HEK293 (cell line): ENCODE measurements at regions not wholly inside any gene's neighbourhood (a gene's known extent, or its start where the extent isn't known, plus 50 kb on each side); places are given as distances from the start of the nearest gene placed in this dataset.

ENCODE experiments used
- CTCF ChIA-PET: fragments of 350-600 bp; formaldehyde crosslinking; extraction: SDS; loops from one replicate; lab custom pipeline; 2021; ENCODE audit warnings: antibody characterized with exemption; lab: Yijun Ruan, JAX
- POLR2A ChIA-PET: fragments of 300-600 bp; formaldehyde crosslinking; extraction: SDS; loops from one replicate; lab custom pipeline; 2020; ENCODE audit warnings: antibody characterized with exemption, inconsistent platforms; lab: Yijun Ruan, JAX
- H3K27ac ChIP-seq: fragments of 200-500 bp; sonication (Bioruptor generic); 2 replicates; pipeline ENCODE4 v1.5.1; 2014; ENCODE audit warnings: low read depth, low read length, control low read depth, inconsistent platforms; ENCODE audit errors: extremely low read depth
- H3K36me3 ChIP-seq, 2 experiments: fragments of 200-500 bp in 1 of 2; sonication (Bioruptor generic) in 1 of 2; 1 replicate in 1 of 2; 2 replicates in 1 of 2; pipeline ENCODE4 v1.5.1; 2014 to 2017; ENCODE audit warnings: inconsistent platforms in 2 of 2, low read length in 2 of 2; ENCODE audit not compliant: control insufficient read depth in 2 of 2, insufficient read depth in 1 of 2
- H3K4me1 ChIP-seq: fragments of 200-500 bp; sonication (Bioruptor generic); 2 replicates; pipeline ENCODE4 v1.5.1; 2014; ENCODE audit warnings: mild to moderate bottlenecking, low read length, inconsistent platforms; ENCODE audit not compliant: control insufficient read depth, insufficient read depth
- H3K4me3 ChIP-seq: 2 replicates; pipeline ENCODE4 v1.5.1; 2011; ENCODE audit warnings: low read depth, mild to moderate bottlenecking, control low read depth, low read length, moderate library complexity
- H3K9me3 ChIP-seq: fragments of 200-500 bp; sonication (Bioruptor generic); 2 replicates; pipeline ENCODE4 v1.5.1; 2014; ENCODE audit warnings: low read depth, low read length, inconsistent platforms; ENCODE audit not compliant: control insufficient read depth, insufficient read depth
- FEZF1 ChIP-seq: fragments of 450-650 bp; formaldehyde crosslinking; IDR thresholded peaks from 2 replicates; pipeline ENCODE4 v1.5.1; 2016; ENCODE audit warnings: missing biosample characterization, missing genetic modification characterization
- GFI1B ChIP-seq: fragments of 450-650 bp; formaldehyde crosslinking; IDR thresholded peaks from 2 replicates; pipeline ENCODE4 v1.5.1; 2016; ENCODE audit warnings: missing biosample characterization, missing genetic modification characterization
- GLI2 ChIP-seq: fragments of 450-650 bp; formaldehyde crosslinking; IDR thresholded peaks from 2 replicates; pipeline ENCODE4; 2017; ENCODE audit warnings: missing biosample characterization, missing genetic modification characterization, low read depth, borderline replicate concordance
- GLIS2 ChIP-seq: fragments of 450-650 bp; formaldehyde crosslinking; IDR thresholded peaks from 2 replicates; pipeline ENCODE4 v1.5.1; 2016; ENCODE audit warnings: missing biosample characterization, missing genetic modification characterization
- HOXC10 ChIP-seq: sonication (generic); formaldehyde crosslinking; IDR thresholded peaks from 2 replicates; pipeline ENCODE4 v1.8.1; 2023; ENCODE audit warnings: mild to moderate bottlenecking, missing genetic modification reagents
- IKZF3 ChIP-seq: fragments of 450-650 bp; IDR thresholded peaks from 2 replicates; pipeline ENCODE4 v1.5.0; 2018; ENCODE audit warnings: missing biosample characterization, mild to moderate bottlenecking, missing genetic modification characterization, moderate library complexity
- KLF1 ChIP-seq: fragments of 450-650 bp; formaldehyde crosslinking; IDR thresholded peaks from 2 replicates; pipeline ENCODE4 v1.5.1; 2016; ENCODE audit warnings: missing biosample characterization, missing genetic modification characterization
- REST ChIP-seq: fragments of 450-650 bp; formaldehyde crosslinking; IDR thresholded peaks from 2 replicates; pipeline ENCODE4 v1.5.1; 2016; ENCODE audit warnings: missing biosample characterization, missing genetic modification characterization
- SP7 ChIP-seq: fragments of 450-650 bp; formaldehyde crosslinking; IDR thresholded peaks from 2 replicates; pipeline ENCODE4 v1.5.1; 2016; ENCODE audit warnings: missing biosample characterization, missing genetic modification characterization
- TRIM28 ChIP-seq: IDR thresholded peaks from 2 replicates; pipeline ENCODE4 v1.6.1; 2011; ENCODE audit warnings: low read length, control low read depth, borderline replicate concordance
- ZBTB21 ChIP-seq: fragments of 450-650 bp; formaldehyde crosslinking; IDR thresholded peaks from 2 replicates; pipeline ENCODE4 v1.5.1; 2017; ENCODE audit warnings: missing biosample characterization, missing genetic modification characterization
- ZFP3 ChIP-seq: fragments of 450-650 bp; formaldehyde crosslinking; IDR thresholded peaks from 2 replicates; pipeline ENCODE4 v1.5.1; 2016; ENCODE audit warnings: low read depth, missing biosample characterization, missing genetic modification characterization
- ZFP41 ChIP-seq: fragments of 450-650 bp; formaldehyde crosslinking; IDR thresholded peaks from 2 replicates; pipeline ENCODE4 v1.5.1; 2016; ENCODE audit warnings: missing biosample characterization, missing genetic modification characterization, borderline replicate concordance
- ZFP69B ChIP-seq: fragments of 450-650 bp; formaldehyde crosslinking; IDR thresholded peaks from 2 replicates; pipeline ENCODE4 v1.5.1; 2016; ENCODE audit warnings: missing biosample characterization, missing genetic modification characterization
- ZNF133 ChIP-seq: fragments of 450-650 bp; formaldehyde crosslinking; IDR thresholded peaks from 2 replicates; pipeline ENCODE4 v1.5.1; 2016; ENCODE audit warnings: missing biosample characterization, missing genetic modification characterization
- ZNF155 ChIP-seq: fragments of 450-650 bp; formaldehyde crosslinking; IDR thresholded peaks from 2 replicates; pipeline ENCODE4 v1.5.1; 2016; ENCODE audit warnings: missing biosample characterization, missing genetic modification characterization
- ZNF174 ChIP-seq: fragments of 450-650 bp; formaldehyde crosslinking; IDR thresholded peaks from 2 replicates; pipeline ENCODE4 v1.5.0; 2017; ENCODE audit warnings: missing biosample characterization, mild to moderate bottlenecking, missing genetic modification characterization
- ZNF221 ChIP-seq: fragments of 450-650 bp; formaldehyde crosslinking; IDR thresholded peaks from 2 replicates; pipeline ENCODE4 v1.5.1; 2017; ENCODE audit warnings: missing biosample characterization, missing genetic modification characterization, borderline replicate concordance
- ZNF23 ChIP-seq: fragments of 450-650 bp; formaldehyde crosslinking; IDR thresholded peaks from 2 replicates; pipeline ENCODE4 v1.5.1; 2016; ENCODE audit warnings: missing biosample characterization, missing genetic modification characterization, borderline replicate concordance
- ZNF239 ChIP-seq: fragments of 450-650 bp; formaldehyde crosslinking; IDR thresholded peaks from 2 replicates; pipeline ENCODE4 v1.5.1; 2016; ENCODE audit warnings: missing biosample characterization, missing genetic modification characterization
- ZNF292 ChIP-seq: fragments of 450-650 bp; formaldehyde crosslinking; IDR thresholded peaks from 2 replicates; pipeline ENCODE4 v1.5.1; 2016; ENCODE audit warnings: low read depth, missing biosample characterization, missing genetic modification characterization, borderline replicate concordance
- ZNF350 ChIP-seq: fragments of 450-650 bp; formaldehyde crosslinking; IDR thresholded peaks from 2 replicates; pipeline ENCODE4 v1.5.0; 2017; ENCODE audit warnings: missing biosample characterization, mild to moderate bottlenecking, missing genetic modification characterization
- ZNF521 ChIP-seq: fragments of 450-650 bp; formaldehyde crosslinking; IDR thresholded peaks from 2 replicates; pipeline ENCODE4 v1.5.1; 2017; ENCODE audit warnings: missing biosample characterization, mild to moderate bottlenecking, missing genetic modification characterization
- ZNF548 ChIP-seq: fragments of 450-650 bp; formaldehyde crosslinking; IDR thresholded peaks from 2 replicates; pipeline ENCODE4 v1.5.1; 2016; ENCODE audit warnings: missing biosample characterization, missing genetic modification characterization
- ZNF561 ChIP-seq: fragments of 450-650 bp; IDR thresholded peaks from 2 replicates; pipeline ENCODE4 v1.5.1; 2018; ENCODE audit warnings: missing biosample characterization, missing genetic modification characterization, borderline replicate concordance
- ZNF585B ChIP-seq: fragments of 450-650 bp; formaldehyde crosslinking; IDR thresholded peaks from 2 replicates; pipeline ENCODE4 v1.5.1; 2016; ENCODE audit warnings: missing biosample characterization, missing genetic modification characterization
- ZNF600 ChIP-seq: fragments of 450-650 bp; formaldehyde crosslinking; IDR thresholded peaks from 2 replicates; pipeline ENCODE4 v1.5.1; 2016; ENCODE audit warnings: missing biosample characterization, missing genetic modification characterization
- ZNF654 ChIP-seq: fragments of 450-650 bp; formaldehyde crosslinking; IDR thresholded peaks from 2 replicates; pipeline ENCODE4 v1.5.1; 2016; ENCODE audit warnings: low read depth, missing biosample characterization, missing genetic modification characterization
- ZNF707 ChIP-seq: fragments of 450-650 bp; formaldehyde crosslinking; IDR thresholded peaks from 2 replicates; pipeline ENCODE4 v1.5.1; 2016; ENCODE audit warnings: missing biosample characterization, missing genetic modification characterization
- ZNF785 ChIP-seq: fragments of 450-650 bp; formaldehyde crosslinking; IDR thresholded peaks from 2 replicates; pipeline ENCODE4 v1.5.1; 2016; ENCODE audit warnings: missing biosample characterization, missing genetic modification characterization
- ZSCAN23 ChIP-seq: fragments of 450-650 bp; formaldehyde crosslinking; IDR thresholded peaks from 2 replicates; pipeline ENCODE4 v1.5.1; 2016; ENCODE audit warnings: missing biosample characterization, missing genetic modification characterization
- TF ChIP-seq, protein P1 (sequence below): fragments of 450-650 bp; formaldehyde crosslinking; IDR thresholded peaks from 2 replicates; pipeline ENCODE4 v1.5.1; 2016; ENCODE audit warnings: missing biosample characterization, missing genetic modification characterization

- Histone ChIP-seq H3K4me3 (no peak overlapping the region), H3K27ac (no peak overlapping the region), H3K4me1 (no peaks in the 10 kb centered on the region), H3K36me3 (no peaks in the 10 kb centered on the region), H3K9me3 (no peaks in the 10 kb centered on the region)
- CTCF ChIA-PET, result no interaction called here
- TF ChIP-seq SP7 (tag by site-specific recombination) (no peak), ZFP69B (no peak), ZNF292 (tag by site-specific recombination) (no peak), TRIM28 (no peak), KLF1 (tag by site-specific recombination) (no peak), ZNF23 (tag by site-specific recombination) (no peak), ZNF239 (tag by site-specific recombination) (no peak), ZNF155 (tag by site-specific recombination) (no peak), GLI2 (tag by site-specific recombination) (no peak), ZNF600 (no peak), ZNF561 (tag by site-specific recombination) (no peak), ZNF350 (no peak), IKZF3 (tag by site-specific recombination) (no peak), ZNF785 (no peak), ZNF174 (no peak), GLIS2 (tag by site-specific recombination) (no peak), ZNF521 (tag by site-specific recombination) (no peak)
- POLR2A ChIA-PET, result no interaction called here
These were observed 74.5 kb upstream of the PAQR3 start for GRCh38 chr4:79013756-79014155.

GRCh38 chr4:78990938-78991810, 51.9 kb upstream of the PAQR3 start:
- Histone ChIP-seq H3K4me3 (no peak overlapping the region), H3K4me1 (peaks cover 7% of the 10 kb centered on the region), H3K36me3 (no peaks in the 10 kb centered on the region), H3K27ac (no peak overlapping the region), H3K9me3 (no peaks in the 10 kb centered on the region)
- TF ChIP-seq, protein P1, sequence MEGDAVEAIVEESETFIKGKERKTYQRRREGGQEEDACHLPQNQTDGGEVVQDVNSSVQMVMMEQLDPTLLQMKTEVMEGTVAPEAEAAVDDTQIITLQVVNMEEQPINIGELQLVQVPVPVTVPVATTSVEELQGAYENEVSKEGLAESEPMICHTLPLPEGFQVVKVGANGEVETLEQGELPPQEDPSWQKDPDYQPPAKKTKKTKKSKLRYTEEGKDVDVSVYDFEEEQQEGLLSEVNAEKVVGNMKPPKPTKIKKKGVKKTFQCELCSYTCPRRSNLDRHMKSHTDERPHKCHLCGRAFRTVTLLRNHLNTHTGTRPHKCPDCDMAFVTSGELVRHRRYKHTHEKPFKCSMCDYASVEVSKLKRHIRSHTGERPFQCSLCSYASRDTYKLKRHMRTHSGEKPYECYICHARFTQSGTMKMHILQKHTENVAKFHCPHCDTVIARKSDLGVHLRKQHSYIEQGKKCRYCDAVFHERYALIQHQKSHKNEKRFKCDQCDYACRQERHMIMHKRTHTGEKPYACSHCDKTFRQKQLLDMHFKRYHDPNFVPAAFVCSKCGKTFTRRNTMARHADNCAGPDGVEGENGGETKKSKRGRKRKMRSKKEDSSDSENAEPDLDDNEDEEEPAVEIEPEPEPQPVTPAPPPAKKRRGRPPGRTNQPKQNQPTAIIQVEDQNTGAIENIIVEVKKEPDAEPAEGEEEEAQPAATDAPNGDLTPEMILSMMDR (tag by site-specific recombination), result no peak
- TF ChIP-seq ZFP3 (tag by site-specific recombination) (no peak), ZNF600 (no peak), ZNF654 (tag by site-specific recombination) (no peak), ZBTB21 (tag by site-specific recombination) (no peak), REST (tag by site-specific recombination) (no peak), ZSCAN23 (no peak), ZNF221 (tag by site-specific recombination) (no peak), ZFP41 (tag by site-specific recombination) (no peak), FEZF1 (tag by site-specific recombination) (no peak), HOXC10 (CRISPR knock-in tag) (no peak), ZNF548 (tag by site-specific recombination) (no peak), ZNF133 (no peak), GFI1B (tag by site-specific recombination) (no peak), ZNF350 (no peak), ZNF707 (tag by site-specific recombination) (no peak), ZNF585B (tag by site-specific recombination) (no peak)
- POLR2A ChIA-PET, result no interaction called here
- CTCF ChIA-PET, result no interaction called here
